Activated CD8-positive, alpha-beta T cell treated with anti-CD3 and anti-CD28 coated beads, Interleukin-2, amount 10 ng/mL, durations not matched to agents 7 days and 5 days (primary cell): ENCODE measurements at regions not wholly inside any gene's neighbourhood (a gene's known extent, or its start where the extent isn't known, plus 50 kb on each side); places are given as distances from the start of the nearest gene placed in this dataset.

ENCODE experiments used
- ATAC-seq: fragments of 150-1000 bp; cut with Tn5 transposase; one replicate; pipeline ENCODE4 v1.10.0; 2021; ENCODE audit warnings: moderate library complexity
- CTCF ChIA-PET: fragments of 350-600 bp; sonication (Branson Sonifier 250); formaldehyde crosslinking; loops from one replicate; lab custom pipeline; 2021; ENCODE audit warnings: antibody characterized with exemption; lab: Charles Lee
- POLR2A ChIA-PET: fragments of 350-600 bp; sonication (Branson Sonifier 250); formaldehyde crosslinking; loops from one replicate; lab custom pipeline; 2021; ENCODE audit warnings: antibody characterized with exemption; lab: Charles Lee
- DNase-seq: peaks from one replicate; pipeline ENCODE4 v3.0.0-alpha.2; 2020
- H3K27ac Mint-ChIP-seq: one replicate; pipeline ENCODE4 v1.8.0; 2021; ENCODE audit warnings: mild to moderate bottlenecking, mixed read lengths
- H3K27me3 Mint-ChIP-seq: one replicate; pipeline ENCODE4 v1.8.0; 2021; ENCODE audit warnings: low read depth, mixed read lengths
- H3K36me3 Mint-ChIP-seq: one replicate; pipeline ENCODE4 v1.8.0; 2021; ENCODE audit warnings: low read depth, mixed read lengths
- H3K4me1 Mint-ChIP-seq: one replicate; pipeline ENCODE4 v1.8.0; 2021; ENCODE audit warnings: low read depth, mixed read lengths
- H3K4me3 Mint-ChIP-seq: one replicate; pipeline ENCODE4 v1.8.0; 2021; ENCODE audit warnings: mild to moderate bottlenecking, mixed read lengths
- H3K9me3 Mint-ChIP-seq: one replicate; pipeline ENCODE4 v1.8.0; 2022; ENCODE audit warnings: mixed read lengths; ENCODE audit not compliant: insufficient read depth

DNA sequence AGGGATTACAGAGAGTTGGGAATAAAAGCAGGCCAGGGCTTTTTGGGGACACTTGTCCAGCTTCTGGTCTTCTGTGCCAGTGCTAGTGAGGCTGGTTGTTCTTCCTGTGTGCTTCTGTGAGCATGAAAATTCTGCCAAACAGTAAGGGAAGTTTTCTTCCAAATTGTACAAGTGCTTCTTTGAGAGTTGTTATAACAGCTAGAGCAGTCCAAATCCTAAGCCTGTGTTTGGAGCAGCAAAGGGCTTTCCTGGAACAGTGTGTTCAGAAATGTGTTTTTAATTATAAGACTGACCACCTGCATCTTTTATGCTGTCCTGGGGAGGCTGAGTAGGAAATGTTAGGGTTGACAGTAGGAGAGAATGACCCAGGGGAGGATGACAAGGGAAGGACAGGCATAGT lies 223.0 kb upstream of the P2RY1 start:
- CTCF ChIA-PET = no interaction called here
- DNase-seq = no peak
- Mint-ChIP-seq H3K36me3 (no peaks in the 10 kb centered on the region), H3K9me3 (no peaks in the 10 kb centered on the region), H3K4me1 (no peaks in the 10 kb centered on the region), H3K27ac (no peak overlapping the region), H3K27me3 (peaks cover 6% of the 10 kb centered on the region), H3K4me3 (no peak overlapping the region)
- POLR2A ChIA-PET = no interaction called here
- no peak for ATAC-seq

DNA sequence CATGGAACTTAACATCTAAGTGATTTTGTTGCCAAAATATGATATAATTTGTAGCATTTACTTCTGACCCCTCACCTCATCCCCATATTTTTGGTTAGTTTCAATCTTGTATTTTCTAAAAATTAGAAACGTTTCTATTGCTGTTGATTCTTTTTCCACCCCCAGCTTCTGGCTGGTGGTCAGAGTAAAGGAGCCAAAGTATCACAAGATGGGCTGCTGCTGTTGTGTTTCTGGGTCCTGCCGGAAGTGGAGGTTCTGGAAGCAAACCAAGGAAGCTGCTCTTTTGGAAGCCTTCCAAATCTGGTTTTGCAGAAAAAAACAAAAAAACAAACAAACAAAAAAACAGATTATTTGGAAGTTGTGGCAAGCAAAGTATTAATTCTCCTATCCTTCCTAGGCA lies 221.1 kb upstream of the P2RY1 start:
- ATAC-seq (no peak), DNase-seq (no peak)
- Mint-ChIP-seq H3K4me1 (no peaks in the 10 kb centered on the region), H3K27me3 (peaks cover 6% of the 10 kb centered on the region), H3K36me3 (no peaks in the 10 kb centered on the region), H3K4me3 (no peak overlapping the region), H3K9me3 (no peaks in the 10 kb centered on the region), H3K27ac (no peak overlapping the region)
- ChIA-PET POLR2A (no interaction called here), CTCF (no interaction called here)

DNA sequence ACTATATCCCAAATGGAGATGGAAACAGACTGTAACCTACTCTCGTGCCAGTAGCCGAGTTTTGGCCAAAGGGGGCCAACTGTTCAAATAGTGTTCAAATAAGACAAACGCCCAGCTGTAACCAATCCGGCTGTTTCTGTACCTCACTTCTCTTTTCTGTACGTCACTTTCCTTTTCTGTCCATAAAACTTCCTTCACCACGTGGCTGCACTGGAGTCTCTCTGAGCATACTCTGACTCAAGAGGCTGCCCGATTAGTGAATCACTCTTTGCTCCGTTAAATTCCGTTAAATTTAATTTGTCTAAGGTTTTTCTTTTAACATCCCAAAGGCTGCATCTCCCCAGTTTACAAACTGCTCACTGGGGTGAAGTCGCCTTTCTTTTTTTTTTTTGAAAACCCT lies 219.2 kb upstream of the P2RY1 start:
- Mint-ChIP-seq H3K36me3 (no peaks in the 10 kb centered on the region), H3K4me1 (no peaks in the 10 kb centered on the region)
- POLR2A ChIA-PET = no interaction called here

DNA sequence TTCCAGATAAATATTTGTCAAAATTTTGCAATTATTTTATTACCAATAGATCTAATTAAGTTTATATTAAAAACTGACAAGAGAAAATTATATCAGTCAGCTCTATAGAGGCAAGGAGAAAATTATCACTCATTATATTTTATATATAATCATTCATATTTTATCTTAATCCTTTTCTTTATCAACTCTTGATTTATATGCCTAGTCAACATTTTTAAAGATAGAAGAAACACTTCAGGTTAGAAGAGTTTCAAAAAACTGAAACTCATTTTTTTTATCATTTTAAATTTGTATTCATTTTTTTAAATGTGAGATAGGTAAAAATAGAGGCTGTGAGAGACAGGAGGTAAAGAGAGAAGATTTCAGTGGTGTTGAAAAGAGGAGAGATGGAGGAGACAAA lies 217.3 kb upstream of the P2RY1 start:
- H3K4me3 Mint-ChIP-seq = no peak overlapping the region
- no peak overlapping the region for H3K27ac Mint-ChIP-seq
- peaks cover 6% of the 10 kb centered on the region for H3K27me3 Mint-ChIP-seq
- POLR2A ChIA-PET = no interaction called here
- CTCF ChIA-PET = no interaction called here
- no peak for DNase-seq
- no peaks in the 10 kb centered on the region for H3K36me3 Mint-ChIP-seq
- no peaks in the 10 kb centered on the region for H3K9me3 Mint-ChIP-seq
- ATAC-seq = no peak
- no peaks in the 10 kb centered on the region for H3K4me1 Mint-ChIP-seq

More for the DNA sequence above, 219.2 kb upstream of the P2RY1 start:
- H3K27ac Mint-ChIP-seq = no peak overlapping the region
- H3K4me3 Mint-ChIP-seq = no peak overlapping the region
- DNase-seq (no peak), ATAC-seq (no peak)
- CTCF ChIA-PET = no interaction called here
- H3K27me3 Mint-ChIP-seq = peaks cover 12% of the 10 kb centered on the region
- no peaks in the 10 kb centered on the region for H3K9me3 Mint-ChIP-seq

DNA sequence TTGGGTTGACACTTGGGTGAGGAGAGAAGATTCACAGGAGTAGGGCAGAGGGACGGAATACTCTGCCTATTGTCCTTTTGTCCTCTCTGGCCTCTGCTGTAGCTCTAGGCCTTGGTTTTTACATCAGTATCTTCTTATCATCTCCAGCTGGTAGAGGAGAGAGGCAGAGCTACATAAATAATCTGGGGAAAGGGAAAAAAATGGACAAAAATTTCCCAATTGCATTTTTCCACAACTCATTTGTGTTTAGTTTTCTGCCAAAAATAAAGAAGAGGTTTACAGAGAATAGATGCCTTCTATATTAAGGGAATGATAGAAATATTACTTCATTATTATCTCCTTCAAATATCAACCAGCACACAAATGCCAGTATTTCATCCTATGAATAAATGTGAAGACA lies 216.4 kb upstream of the P2RY1 start:
- ChIA-PET POLR2A (no interaction called here), CTCF (no interaction called here)
- ATAC-seq = no peak
- no peak overlapping the region for H3K4me3 Mint-ChIP-seq
- H3K27ac Mint-ChIP-seq = no peak overlapping the region
- H3K36me3 Mint-ChIP-seq = no peaks in the 10 kb centered on the region
- DNase-seq = no peak
- H3K4me1 Mint-ChIP-seq = no peaks in the 10 kb centered on the region
- H3K9me3 Mint-ChIP-seq = no peaks in the 10 kb centered on the region
- peaks cover 7% of the 10 kb centered on the region for H3K27me3 Mint-ChIP-seq

DNA sequence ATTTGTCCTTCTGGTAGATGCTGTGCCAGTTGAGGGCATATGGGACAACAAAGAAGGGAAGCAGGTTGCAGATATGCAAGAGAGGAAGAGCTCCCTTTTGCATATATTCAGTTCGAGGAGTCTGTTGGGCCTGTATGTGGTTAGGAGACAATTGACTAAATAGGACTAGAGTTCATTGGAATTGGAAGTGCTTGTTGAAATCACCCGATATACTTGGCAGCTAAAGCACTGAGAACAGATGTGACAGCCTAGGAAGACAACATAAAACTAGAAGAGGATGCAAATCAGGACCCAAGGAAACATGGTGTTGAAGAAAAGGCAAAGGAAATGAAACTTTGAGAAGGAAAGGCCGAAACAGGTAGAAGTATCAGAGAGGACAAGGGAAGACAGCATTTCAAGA lies 215.2 kb upstream of the P2RY1 start:
- no peak overlapping the region for H3K4me3 Mint-ChIP-seq
- ChIA-PET POLR2A (no interaction called here), CTCF (interaction anchor here (1.0 kb wide), 1 partner anchor 10 kb away, joined by 3 read pairs; no protein-coding TSS in a partner anchor)
- ATAC-seq = no peak
- peaks cover 7% of the 10 kb centered on the region for H3K27me3 Mint-ChIP-seq
- H3K36me3 Mint-ChIP-seq = no peaks in the 10 kb centered on the region
- no peaks in the 10 kb centered on the region for H3K4me1 Mint-ChIP-seq
- H3K9me3 Mint-ChIP-seq = no peaks in the 10 kb centered on the region
- no peak for DNase-seq
- H3K27ac Mint-ChIP-seq = no peak overlapping the region

DNA sequence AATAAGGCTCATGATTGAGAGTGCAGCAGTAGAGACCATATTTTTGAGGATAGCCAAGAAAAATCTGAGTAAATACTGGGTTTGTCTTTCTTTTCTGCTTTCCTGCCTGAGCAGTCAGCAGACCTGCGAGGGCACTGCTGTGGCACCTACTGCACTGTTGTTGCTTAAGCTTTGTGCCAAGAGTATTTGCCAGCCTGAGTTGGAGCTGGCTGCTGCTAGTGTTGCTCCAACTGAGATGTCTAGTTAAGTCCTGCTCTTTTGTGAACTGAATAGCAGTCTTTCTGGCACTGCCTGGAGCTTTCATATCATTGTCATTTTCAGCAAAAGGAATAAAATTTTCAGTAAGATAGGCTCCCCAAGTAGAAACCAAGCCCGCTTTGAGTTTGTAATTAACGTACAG lies 214.5 kb upstream of the P2RY1 start:
- Mint-ChIP-seq H3K36me3 (no peaks in the 10 kb centered on the region), H3K9me3 (no peaks in the 10 kb centered on the region), H3K27me3 (peaks cover 7% of the 10 kb centered on the region), H3K4me3 (no peak overlapping the region), H3K27ac (no peak overlapping the region), H3K4me1 (no peaks in the 10 kb centered on the region)
- ChIA-PET POLR2A (no interaction called here), CTCF (no interaction called here)
- no peak for ATAC-seq
- DNase-seq = no peak

DNA sequence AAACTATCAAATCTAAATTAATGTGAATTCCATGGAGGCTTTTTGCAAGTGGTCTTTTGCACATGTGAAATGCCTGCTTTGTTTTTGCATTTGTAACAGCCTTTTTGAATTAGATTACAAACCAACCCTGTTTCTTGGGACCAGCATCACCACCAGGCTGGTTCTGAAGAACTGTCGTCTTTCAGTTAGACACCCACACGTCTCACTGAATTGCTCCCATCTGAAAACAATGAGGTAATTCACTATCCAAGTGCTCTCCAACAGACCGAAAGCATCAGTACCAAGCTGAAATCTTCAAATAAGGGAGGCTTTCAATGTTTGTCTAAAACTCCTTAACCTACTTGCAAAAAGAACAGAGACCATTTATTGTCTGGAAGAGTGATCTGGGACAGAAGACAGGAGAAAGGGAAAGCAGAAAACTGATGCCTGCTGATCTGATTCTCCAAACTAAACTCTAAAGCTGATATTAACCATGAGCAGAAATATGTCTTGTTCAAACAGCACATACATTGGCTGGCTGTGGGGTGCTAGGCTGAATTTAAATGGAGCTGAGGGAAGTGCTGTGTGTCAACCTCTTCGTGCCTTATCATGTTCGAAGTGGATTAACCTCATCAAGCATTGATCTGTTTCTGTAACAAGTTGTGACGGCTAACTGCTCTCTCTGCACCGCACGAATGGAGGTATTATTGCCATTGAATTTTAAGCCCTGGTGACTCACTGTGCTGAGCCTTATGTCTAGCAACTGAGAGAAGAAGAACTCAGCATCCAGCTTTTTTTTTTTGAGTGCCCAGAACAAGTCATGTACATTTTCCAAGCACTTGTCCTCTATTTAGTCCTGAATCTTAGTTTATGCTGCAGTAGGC lies 213.7 kb upstream of the P2RY1 start:
- ChIA-PET POLR2A (no interaction called here), CTCF (no interaction called here)
- no peak for DNase-seq
- Mint-ChIP-seq H3K27ac (no peak overlapping the region), H3K4me3 (no peak overlapping the region), H3K27me3 (peaks cover 7% of the 10 kb centered on the region), H3K4me1 (no peaks in the 10 kb centered on the region), H3K36me3 (no peaks in the 10 kb centered on the region), H3K9me3 (no peaks in the 10 kb centered on the region)
- ATAC-seq = no peak

DNA sequence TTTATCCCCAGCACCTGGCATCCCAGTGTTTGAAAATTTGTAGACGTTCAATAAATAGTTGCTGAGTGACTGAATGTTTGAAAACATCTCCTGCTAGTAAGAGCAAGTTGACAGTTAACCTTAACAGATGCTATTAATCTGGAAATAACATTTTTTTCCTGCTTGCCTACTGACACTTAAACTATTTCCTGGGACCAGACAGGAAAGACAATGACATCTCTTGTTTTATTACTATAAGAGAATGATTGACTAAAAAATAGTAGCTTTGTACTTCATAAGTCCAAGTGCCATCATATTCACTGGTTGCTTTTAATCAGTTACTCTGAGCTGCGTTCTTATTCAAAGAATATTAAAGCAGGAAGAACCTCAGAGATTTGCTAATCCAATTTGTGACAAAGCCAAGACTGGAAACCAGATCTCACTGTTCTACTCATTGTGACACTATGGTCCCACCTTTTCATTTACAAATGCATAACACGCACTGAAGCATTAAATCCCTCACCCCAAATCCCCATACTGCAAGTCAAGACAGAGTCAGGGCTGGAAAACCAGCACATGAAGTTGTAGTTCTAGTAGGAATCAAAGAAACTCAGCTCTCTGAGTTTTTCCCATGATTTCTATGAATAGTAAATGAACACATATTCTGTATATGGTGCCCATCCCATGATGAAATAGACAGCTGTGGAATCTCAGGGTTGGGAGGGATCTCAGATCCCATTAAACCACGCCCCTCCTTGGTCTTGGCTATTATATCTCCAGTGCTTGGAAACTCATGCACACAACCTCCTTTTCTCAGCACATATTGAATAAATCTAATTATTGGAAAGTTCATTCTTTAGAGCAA lies 212.7 kb upstream of the P2RY1 start:
- ATAC-seq = no peak
- H3K27ac Mint-ChIP-seq = no peak overlapping the region

DNA sequence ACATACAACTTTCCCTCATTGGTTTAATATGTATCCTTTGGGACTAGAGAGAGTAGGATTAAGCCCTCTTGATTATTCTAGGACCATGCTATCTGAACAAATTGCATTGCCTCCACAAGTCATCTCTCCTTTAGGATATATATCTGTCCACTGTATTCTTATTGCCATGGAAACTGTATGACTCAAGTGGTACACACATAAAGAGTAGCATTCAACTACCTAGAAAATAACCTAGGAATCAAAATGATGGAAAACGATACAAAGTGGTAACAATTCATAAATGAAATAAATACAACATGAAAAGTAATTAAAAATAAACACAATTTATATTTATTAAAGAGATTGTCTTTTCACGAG lies 212.1 kb upstream of the P2RY1 start:
- Mint-ChIP-seq H3K4me3 (no peak overlapping the region), H3K27me3 (peaks cover 7% of the 10 kb centered on the region), H3K27ac (no peak overlapping the region), H3K4me1 (no peaks in the 10 kb centered on the region), H3K36me3 (no peaks in the 10 kb centered on the region), H3K9me3 (no peaks in the 10 kb centered on the region)
- ATAC-seq (no peak), DNase-seq (no peak)
- POLR2A ChIA-PET = no interaction called here
- CTCF ChIA-PET = no interaction called here

More for the DNA sequence above, 212.7 kb upstream of the P2RY1 start:
- H3K4me1 Mint-ChIP-seq = no peaks in the 10 kb centered on the region
- no peaks in the 10 kb centered on the region for H3K9me3 Mint-ChIP-seq
- no peak for DNase-seq
- CTCF ChIA-PET = no interaction called here
- peaks cover 7% of the 10 kb centered on the region for H3K27me3 Mint-ChIP-seq
- H3K36me3 Mint-ChIP-seq = no peaks in the 10 kb centered on the region
- H3K4me3 Mint-ChIP-seq = no peak overlapping the region
- POLR2A ChIA-PET = no interaction called here

DNA sequence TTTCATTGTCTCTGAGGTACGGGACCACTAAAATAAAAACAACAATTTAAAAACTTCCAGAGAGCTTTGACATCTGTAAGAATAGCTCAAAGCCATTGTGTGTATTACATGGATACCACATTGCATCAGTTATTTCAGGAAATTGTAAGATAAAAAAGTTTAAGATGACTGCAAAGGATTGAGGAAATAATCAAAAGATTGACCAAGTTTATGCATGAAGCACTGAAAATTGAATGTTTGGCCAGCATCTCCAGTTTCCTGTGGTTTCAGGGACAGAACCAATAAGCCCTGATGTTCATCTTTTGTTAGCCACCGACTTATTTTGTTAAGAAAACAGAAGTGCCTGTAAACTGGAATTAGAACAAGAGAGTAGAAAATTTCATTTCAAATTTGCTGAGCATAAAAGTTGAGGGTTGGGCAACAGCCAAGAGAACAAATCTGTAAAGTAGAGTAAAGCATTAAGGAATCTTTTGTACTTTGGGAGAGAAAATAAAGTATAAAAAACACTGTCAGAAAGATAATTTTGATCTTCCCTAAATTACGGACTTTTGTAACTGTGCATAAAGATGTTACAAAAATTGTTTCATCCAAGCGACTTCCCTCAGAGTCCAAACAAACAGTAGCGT lies 211.5 kb upstream of the P2RY1 start:
- DNase-seq = no peak
- POLR2A ChIA-PET = no interaction called here
- Mint-ChIP-seq H3K36me3 (no peaks in the 10 kb centered on the region), H3K4me1 (no peaks in the 10 kb centered on the region), H3K27ac (no peak overlapping the region), H3K4me3 (no peak overlapping the region), H3K9me3 (no peaks in the 10 kb centered on the region), H3K27me3 (peaks cover 7% of the 10 kb centered on the region)
- CTCF ChIA-PET = no interaction called here
- ATAC-seq = no peak

DNA sequence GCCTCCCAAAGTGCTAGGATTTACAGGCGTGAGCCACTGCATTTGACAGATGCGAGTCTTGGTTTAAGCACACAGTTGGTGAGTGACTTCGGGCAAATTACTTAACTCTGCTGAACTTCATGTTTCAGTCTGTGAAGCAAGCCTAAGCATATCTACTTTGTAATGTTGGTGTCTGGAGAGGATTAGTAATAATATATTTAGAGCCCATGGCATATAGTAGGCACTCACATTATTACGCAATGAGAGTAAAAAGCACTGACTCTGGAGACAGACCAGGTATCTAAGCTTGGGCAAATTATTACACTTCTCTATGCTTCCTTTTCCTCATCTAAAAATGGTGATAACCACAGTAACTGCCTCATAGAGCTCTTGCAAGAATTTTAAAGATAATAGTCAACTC lies 208.7 kb upstream of the P2RY1 start:
- DNase-seq (no peak), ATAC-seq (no peak)
- Mint-ChIP-seq H3K9me3 (no peaks in the 10 kb centered on the region), H3K36me3 (no peaks in the 10 kb centered on the region), H3K4me1 (no peaks in the 10 kb centered on the region), H3K27ac (no peak overlapping the region), H3K4me3 (no peak overlapping the region), H3K27me3 (peaks cover 5% of the 10 kb centered on the region)
- ChIA-PET CTCF (no interaction called here), POLR2A (no interaction called here)
